SU-DHL-6 (cell line): ENCODE measurements at regions not wholly inside any gene's neighbourhood (a gene's known extent, or its start where the extent isn't known, plus 50 kb on each side); places are given as distances from the start of the nearest gene placed in this dataset.

Experiments used
- CTCF ChIP-seq: fragments of 200-600 bp; sonication (generic); IDR thresholded peaks from one replicate; pipeline ENCODE4 v1.5.1; 2017; ENCODE audit warnings: antibody characterized with exemption, mild to moderate bottlenecking, low read length, moderate library complexity; ENCODE audit not compliant: insufficient read depth, poor library complexity, severe bottlenecking
- EZH2phosphoT487 ChIP-seq: fragments of 200-600 bp; sonication (generic), shearing (Covaris generic); conservative IDR thresholded peaks from 2 replicates; pipeline ENCODE4 v1.6.1; 2018; ENCODE audit warnings: mild to moderate bottlenecking, antibody characterized with exemption, low read length, moderate library complexity, mixed read lengths

GRCh38 chr4:64617800-64618199 lies 208.6 kb upstream of the TECRL start:
- no peak for TF ChIP-seq EZH2phosphoT487
- TF ChIP-seq CTCF = no peak
